K562 (cell line): ENCODE measurements at regions not wholly inside any gene's neighbourhood (a gene's known extent, or its start where the extent isn't known, plus 50 kb on each side); places are given as distances from the start of the nearest gene placed in this dataset.

Experiments used
- ATAC-seq: fragments of 200-7000 bp; cut with Tn5 transposase; 3 replicates; pipeline ENCODE4 v1.9.1; 2020; ENCODE audit warnings: moderate library complexity
- BruUV-seq: library from RNA; stranded (reverse); fragments of 400-500 nt; replicated peaks from 2 replicates; lab custom pipeline; 2021; lab: Mats Ljungman, UMichigan
- CTCF ChIA-PET: fragments of 300-600 bp; formaldehyde crosslinking; extraction: SDS; loops from one replicate; lab custom pipeline; 2021; ENCODE audit warnings: low intra/inter-chr PET ratio; lab: Yijun Ruan, JAX
- POLR2A ChIA-PET: fragments of 300-600, 350-650 bp; sonication (Branson Sonifier 250); formaldehyde crosslinking; extraction: SDS; loops from one replicate; lab custom pipeline; 2021; ENCODE audit warnings: antibody characterized with exemption, inconsistent platforms; lab: Yijun Ruan, JAX
- DNase-seq, 4 experiments: peaks; one replicate each; pipeline versions ENCODE4 v3.0.0 to v3.0.0-alpha.2; 2011 to 2018; ENCODE audit warnings: low spot score in 3 of 4, mixed read lengths in 3 of 4; ENCODE audit errors: extremely low read depth in 1 of 4
- FAIRE-seq: peaks from 2 replicates; lab custom pipeline; 2011; peaks lifted over from hg19 to GRCh38; lab: Jason Lieb, UNC
- H2AFZ ChIP-seq: 2 replicates; pipeline ENCODE4 v1.6.0; 2011; ENCODE audit warnings: low read depth, low read length, control low read depth, inconsistent platforms
- H3K27ac ChIP-seq: fragments of 200-600 bp; 3 replicates; pipeline ENCODE4 v1.8.0; 2011; ENCODE audit warnings: low read depth, mild to moderate bottlenecking, control low read depth, inconsistent platforms, low read length, moderate library complexity, mixed read lengths; ENCODE audit errors: extremely low read depth
- H3K27me3 ChIP-seq, 2 experiments: fragments of 300-600 bp in 1 of 2; 2 replicates in 1 of 2; 3 replicates in 1 of 2; pipeline versions ENCODE4 v1.6.0 to v1.8.0; 2011; ENCODE audit warnings: inconsistent platforms in 2 of 2, low read length in 2 of 2, mild to moderate bottlenecking in 1 of 2, mixed read lengths in 1 of 2, moderate library complexity in 1 of 2; ENCODE audit not compliant: control insufficient read depth in 2 of 2, insufficient read depth in 2 of 2
- H3K36me3 ChIP-seq: fragments of 300-600 bp; 3 replicates; pipeline ENCODE4 v1.8.0; 2011; ENCODE audit warnings: mild to moderate bottlenecking, low read length, inconsistent platforms; ENCODE audit not compliant: control insufficient read depth, insufficient read depth
- H3K4me1 ChIP-seq, 2 experiments: fragments of 200-600 bp in 1 of 2; replicated peaks in 1 of 2; 2 replicates in 1 of 2; 3 replicates in 1 of 2; pipeline versions ENCODE4 v1.5.1 to v1.8.0; 2011; ENCODE audit warnings: inconsistent platforms in 2 of 2, low read length in 2 of 2, mild to moderate bottlenecking in 1 of 2, mixed read lengths in 1 of 2, moderate library complexity in 1 of 2; ENCODE audit not compliant: control insufficient read depth in 2 of 2, insufficient read depth in 2 of 2
- H3K4me2 ChIP-seq: 2 replicates; pipeline ENCODE4 v1.6.1; 2011; ENCODE audit warnings: low read length, control low read depth, inconsistent platforms, mixed read lengths; ENCODE audit not compliant: insufficient read depth
- H3K4me3 ChIP-seq: fragments of 200-600 bp; sonication (generic), shearing (Covaris generic); 2 replicates; pipeline ENCODE4 v1.5.1; 2016; ENCODE audit warnings: control low read depth, inconsistent platforms
- H3K79me2 ChIP-seq: fragments of 200-600 bp; 3 replicates; pipeline ENCODE4 v1.8.0; 2011; ENCODE audit warnings: low read length, inconsistent platforms; ENCODE audit not compliant: control insufficient read depth, insufficient read depth
- H3K9ac ChIP-seq, 2 experiments: 2 replicates each; pipeline versions ENCODE4 v1.6.0 to v1.6.1; 2011; ENCODE audit warnings: low read depth in 2 of 2, low read length in 2 of 2, control low read depth in 1 of 2, inconsistent platforms in 1 of 2, mild to moderate bottlenecking in 1 of 2, mixed read lengths in 1 of 2; ENCODE audit not compliant: insufficient read depth in 1 of 2
- H3K9me1 ChIP-seq: one replicate; pipeline ENCODE4 v1.6.0; 2011; ENCODE audit warnings: inconsistent platforms, mild to moderate bottlenecking, low read length, moderate library complexity; ENCODE audit not compliant: control insufficient read depth, insufficient read depth
- H3K9me3 ChIP-seq: replicated peaks from 2 replicates; pipeline ENCODE4 v1.5.1; 2011; ENCODE audit warnings: low read depth, low read length, inconsistent platforms; ENCODE audit not compliant: control insufficient read depth, insufficient read depth
- H4K20me1 ChIP-seq: replicated peaks from 2 replicates; pipeline ENCODE4 v1.6.1; 2011; ENCODE audit warnings: low read length, inconsistent platforms, mixed read lengths; ENCODE audit not compliant: control insufficient read depth, insufficient read depth
- ADNP ChIP-seq: fragments of 200-800 bp; sonication (Bioruptor generic); IDR thresholded peaks from 2 replicates; pipeline ENCODE4 v1.6.1; 2016; ENCODE audit warnings: missing genetic modification characterization, missing compliant biosample characterization
- ARHGAP35 ChIP-seq: fragments of 450-650 bp; IDR thresholded peaks from 2 replicates; pipeline ENCODE4 v1.6.1; 2018; ENCODE audit not compliant: partially characterized antibody
- HIVEP1 ChIP-seq: fragments of 250-450 bp; sonication (Bioruptor Pico); IDR thresholded peaks from 2 replicates; pipeline ENCODE4 v1.4.0; 2020; ENCODE audit warnings: mild to moderate bottlenecking
- NR1H2 ChIP-seq: sonication (generic); formaldehyde crosslinking; IDR thresholded peaks from 2 replicates; pipeline ENCODE4 v1.4.0; 2020; ENCODE audit warnings: mild to moderate bottlenecking, missing genetic modification reagents
- POLR2H ChIP-seq: IDR thresholded peaks from 2 replicates; pipeline ENCODE4 v1.6.1; 2016; ENCODE audit warnings: missing genetic modification characterization, low read depth, mild to moderate bottlenecking, control low read depth, missing compliant biosample characterization, moderate library complexity
- RUNX1 ChIP-seq: sonication (generic); IDR thresholded peaks from 2 replicates; pipeline ENCODE4 v1.6.1; 2016; ENCODE audit warnings: antibody characterized with exemption, low read depth
- ZNF12 ChIP-seq: sonication (generic); formaldehyde crosslinking; IDR thresholded peaks from 2 replicates; pipeline ENCODE4 v1.4.0; 2020; ENCODE audit warnings: mild to moderate bottlenecking, missing genetic modification reagents
- ZNF280B ChIP-seq: fragments of 250-450 bp; sonication (Bioruptor Pico); IDR thresholded peaks from 2 replicates; pipeline ENCODE4 v1.5.1; 2021; ENCODE audit warnings: mild to moderate bottlenecking
- ZNF77 ChIP-seq: fragments of 250-450 bp; sonication (Bioruptor Pico); IDR thresholded peaks from 2 replicates; pipeline ENCODE4 v1.5.0; 2020
- ZNF778 ChIP-seq: fragments of 450-650 bp; formaldehyde crosslinking; IDR thresholded peaks from 2 replicates; pipeline ENCODE4 v1.4.0; 2020; ENCODE audit warnings: mild to moderate bottlenecking, moderate library complexity
- WGBS: fragments of 100-300 bp; shearing (Covaris generic); methylation state at CpG from one replicate; pipeline ENCODE4 v1.1.6; 2016; ENCODE audit warnings: low coverage, mixed read lengths; ENCODE audit not compliant: insufficient coverage; ENCODE audit errors: missing lambda C conversion rate; 5-methylcytosine and 5-hydroxymethylcytosine counted together
- in situ Hi-C: fragments of 300-500 bp; cut with MboI; formaldehyde crosslinking; loops from 4 replicates; pipeline ENCODE4 v1.15.0; 2018; ENCODE audit warnings: inconsistent platforms, mixed read lengths
- intact Hi-C: fragments of 100-400 bp; cut with micrococcal nuclease; formaldehyde crosslinking; loops from 2 replicates; pipeline ENCODE4 v1.14.2; 2022

- Histone ChIP-seq H3K4me2 (no peak overlapping the region), H2AFZ (no peak overlapping the region), H3K79me2 (no peaks in the 10 kb centered on the region), H3K9ac (no peak overlapping the region), H3K27me3 (no peaks in the 10 kb centered on the region), H3K27ac (no peak overlapping the region), H3K9me3 (0 out of 2 replicates have a peak, but pooled peaks cover 2% of the 10 kb centered on the region), H3K9me1 (no peaks in the 10 kb centered on the region), H3K4me1 (no peaks in the 10 kb centered on the region), H3K4me3 (no peak overlapping the region), H4K20me1 (no peaks in the 10 kb centered on the region), H3K36me3 (no peaks in the 10 kb centered on the region)
- POLR2A ChIA-PET, result no interaction called here
- TF ChIP-seq ZNF778 (no peak), ZNF280B (CRISPR knock-in tag) (no peak), HIVEP1 (CRISPR knock-in tag) (no peak), ARHGAP35 (no peak), ZNF12 (CRISPR knock-in tag) (no peak), NR1H2 (CRISPR knock-in tag) (no peak), RUNX1 (no peak), ADNP (tag) (no peak), POLR2H (tag) (no peak), ZNF77 (CRISPR knock-in tag) (no peak)
- 0% methylated on average over 3 of the region's 3 CpGs for WGBS
- in situ Hi-C loops, result no loop called here
- intact Hi-C loops, result no loop called here
- ATAC-seq (no peak), FAIRE-seq (no peak), DNase-seq (no peak)
- CTCF ChIA-PET, result no interaction called here
- BruUV-seq, result no TSS peak
Observed at GRCh38 chr5:125517973-125518550, 771.6 kb upstream of the ZNF608 start.
